ENCODE measurements at regions not wholly inside any gene's neighbourhood (a gene's known extent, or its start where the extent isn't known, plus 50 kb on each side); places are given as distances from the start of the nearest gene placed in this dataset.

DNA sequence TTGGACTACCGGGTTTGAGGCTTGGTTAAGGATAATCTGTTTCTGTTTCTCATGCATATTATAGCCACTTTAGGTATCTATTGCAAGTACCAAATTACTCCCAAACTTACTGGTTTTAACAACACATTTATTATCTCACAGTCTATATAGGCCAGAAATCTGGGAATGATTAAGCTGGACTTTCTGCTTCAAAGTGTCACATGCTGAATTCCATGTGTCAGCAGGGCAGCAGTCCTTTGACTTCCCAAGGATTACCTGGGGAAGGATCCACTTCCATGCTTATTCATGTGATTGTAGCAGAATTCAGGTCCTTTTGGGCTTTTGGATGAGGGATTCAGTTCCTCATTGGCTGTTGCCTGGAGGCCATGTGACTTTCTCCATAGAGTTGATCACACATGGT is 349.0 kb upstream of the TRAM1L1 start:
- TF ChIP-seq, protein P1, sequence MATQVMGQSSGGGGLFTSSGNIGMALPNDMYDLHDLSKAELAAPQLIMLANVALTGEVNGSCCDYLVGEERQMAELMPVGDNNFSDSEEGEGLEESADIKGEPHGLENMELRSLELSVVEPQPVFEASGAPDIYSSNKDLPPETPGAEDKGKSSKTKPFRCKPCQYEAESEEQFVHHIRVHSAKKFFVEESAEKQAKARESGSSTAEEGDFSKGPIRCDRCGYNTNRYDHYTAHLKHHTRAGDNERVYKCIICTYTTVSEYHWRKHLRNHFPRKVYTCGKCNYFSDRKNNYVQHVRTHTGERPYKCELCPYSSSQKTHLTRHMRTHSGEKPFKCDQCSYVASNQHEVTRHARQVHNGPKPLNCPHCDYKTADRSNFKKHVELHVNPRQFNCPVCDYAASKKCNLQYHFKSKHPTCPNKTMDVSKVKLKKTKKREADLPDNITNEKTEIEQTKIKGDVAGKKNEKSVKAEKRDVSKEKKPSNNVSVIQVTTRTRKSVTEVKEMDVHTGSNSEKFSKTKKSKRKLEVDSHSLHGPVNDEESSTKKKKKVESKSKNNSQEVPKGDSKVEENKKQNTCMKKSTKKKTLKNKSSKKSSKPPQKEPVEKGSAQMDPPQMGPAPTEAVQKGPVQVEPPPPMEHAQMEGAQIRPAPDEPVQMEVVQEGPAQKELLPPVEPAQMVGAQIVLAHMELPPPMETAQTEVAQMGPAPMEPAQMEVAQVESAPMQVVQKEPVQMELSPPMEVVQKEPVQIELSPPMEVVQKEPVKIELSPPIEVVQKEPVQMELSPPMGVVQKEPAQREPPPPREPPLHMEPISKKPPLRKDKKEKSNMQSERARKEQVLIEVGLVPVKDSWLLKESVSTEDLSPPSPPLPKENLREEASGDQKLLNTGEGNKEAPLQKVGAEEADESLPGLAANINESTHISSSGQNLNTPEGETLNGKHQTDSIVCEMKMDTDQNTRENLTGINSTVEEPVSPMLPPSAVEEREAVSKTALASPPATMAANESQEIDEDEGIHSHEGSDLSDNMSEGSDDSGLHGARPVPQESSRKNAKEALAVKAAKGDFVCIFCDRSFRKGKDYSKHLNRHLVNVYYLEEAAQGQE (IDR thresholded peaks at IDR 0.05; ENCODE audit: insufficient read depth in 1 of 2, low read depth in 2 of 2, low read length in 1 of 2): no peak
- TF ChIP-seq POLR2AphosphoS5 (IDR thresholded peaks at IDR 0.05; ENCODE audit: low read depth, low read length) (no peak), TCF7L2 (IDR thresholded peaks at IDR 0.05; ENCODE audit: low read depth, low read length) (no peak), SIN3A (IDR thresholded peaks at IDR 0.05; ENCODE audit: borderline replicate concordance, insufficient read depth, low read depth, low read length) (no peak)
- TF ChIP-seq, protein P2, sequence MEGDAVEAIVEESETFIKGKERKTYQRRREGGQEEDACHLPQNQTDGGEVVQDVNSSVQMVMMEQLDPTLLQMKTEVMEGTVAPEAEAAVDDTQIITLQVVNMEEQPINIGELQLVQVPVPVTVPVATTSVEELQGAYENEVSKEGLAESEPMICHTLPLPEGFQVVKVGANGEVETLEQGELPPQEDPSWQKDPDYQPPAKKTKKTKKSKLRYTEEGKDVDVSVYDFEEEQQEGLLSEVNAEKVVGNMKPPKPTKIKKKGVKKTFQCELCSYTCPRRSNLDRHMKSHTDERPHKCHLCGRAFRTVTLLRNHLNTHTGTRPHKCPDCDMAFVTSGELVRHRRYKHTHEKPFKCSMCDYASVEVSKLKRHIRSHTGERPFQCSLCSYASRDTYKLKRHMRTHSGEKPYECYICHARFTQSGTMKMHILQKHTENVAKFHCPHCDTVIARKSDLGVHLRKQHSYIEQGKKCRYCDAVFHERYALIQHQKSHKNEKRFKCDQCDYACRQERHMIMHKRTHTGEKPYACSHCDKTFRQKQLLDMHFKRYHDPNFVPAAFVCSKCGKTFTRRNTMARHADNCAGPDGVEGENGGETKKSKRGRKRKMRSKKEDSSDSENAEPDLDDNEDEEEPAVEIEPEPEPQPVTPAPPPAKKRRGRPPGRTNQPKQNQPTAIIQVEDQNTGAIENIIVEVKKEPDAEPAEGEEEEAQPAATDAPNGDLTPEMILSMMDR (IDR thresholded peaks at IDR 0.05): no peak
